Endothelial cell of umbilical vein (primary cell): ENCODE measurements at regions not wholly inside any gene's neighbourhood (a gene's known extent, or its start where the extent isn't known, plus 50 kb on each side); places are given as distances from the start of the nearest gene placed in this dataset.

Source experiments
- BruUV-seq: library from RNA; stranded (reverse); fragments of 400-500 nt; replicated peaks from 2 replicates; lab custom pipeline; 2021; lab: Mats Ljungman, UMichigan
- CTCF ChIA-PET: fragments of 300-600, 350-600 bp; sonication (Branson Sonifier 250); formaldehyde crosslinking; loops from one replicate; lab custom pipeline; 2021; ENCODE audit warnings: antibody characterized with exemption, inconsistent platforms; lab: Charles Lee
- POLR2A ChIA-PET: fragments of 300-600, 350-600 bp; sonication (Branson Sonifier 250); formaldehyde crosslinking; loops from one replicate; lab custom pipeline; 2021; ENCODE audit warnings: antibody characterized with exemption, inconsistent platforms; lab: Charles Lee
- DNase-seq: peaks from one replicate; pipeline ENCODE4 v3.0.0-alpha.2; 2011; ENCODE audit warnings: low read depth, low spot score
- FAIRE-seq: peaks from 2 replicates; lab custom pipeline; 2011; peaks lifted over from hg19 to GRCh38; lab: Jason Lieb, UNC
- H2AFZ ChIP-seq: 2 replicates; pipeline ENCODE4 v1.6.0; 2012; ENCODE audit warnings: low read depth, low read length, control low read depth, inconsistent platforms
- H3K27ac ChIP-seq: 2 replicates; pipeline ENCODE4 v1.5.1; 2011; ENCODE audit warnings: low read depth, mild to moderate bottlenecking, control low read depth, low read length, moderate library complexity; ENCODE audit not compliant: insufficient read depth
- H3K27me3 ChIP-seq, 2 experiments: 2 replicates each; pipeline versions ENCODE4 v1.6.0 to v1.6.1; 2011; ENCODE audit warnings: low read length in 2 of 2, mixed read lengths in 1 of 2; ENCODE audit not compliant: control insufficient read depth in 2 of 2, insufficient read depth in 2 of 2
- H3K36me3 ChIP-seq, 2 experiments: 2 replicates in 1 of 2; 3 replicates in 1 of 2; pipeline ENCODE4 v1.5.1; 2011; ENCODE audit warnings: low read length in 2 of 2, mild to moderate bottlenecking in 1 of 2, moderate library complexity in 1 of 2; ENCODE audit not compliant: control insufficient read depth in 2 of 2, insufficient read depth in 2 of 2; ENCODE audit errors: extremely low read depth in 1 of 2
- H3K4me1 ChIP-seq: 3 replicates; pipeline ENCODE4 v1.5.1; 2011; ENCODE audit warnings: mild to moderate bottlenecking, low read length; ENCODE audit not compliant: control insufficient read depth, insufficient read depth; ENCODE audit errors: extremely low read depth
- H3K4me2 ChIP-seq: 2 replicates; pipeline ENCODE4 v1.6.1; 2011; ENCODE audit warnings: low read length, control low read depth, mixed read lengths; ENCODE audit not compliant: insufficient read depth
- H3K4me3 ChIP-seq, 3 experiments: fragments of 200-600 bp in 1 of 3; sonication (generic), shearing (Covaris generic) in 1 of 3; replicated peaks in 1 of 3; 2 replicates each; pipeline ENCODE4 v1.5.1; 2011 to 2016; ENCODE audit warnings: control low read depth in 3 of 3, low read length in 3 of 3, mild to moderate bottlenecking in 2 of 3, inconsistent platforms in 1 of 3, low read depth in 1 of 3, moderate library complexity in 1 of 3; ENCODE audit not compliant: insufficient read depth in 1 of 3
- H3K79me2 ChIP-seq: 2 replicates; pipeline ENCODE4 v1.6.0; 2012; ENCODE audit warnings: low read length, inconsistent platforms; ENCODE audit not compliant: control insufficient read depth, insufficient read depth
- H3K9ac ChIP-seq: replicated peaks from 2 replicates; pipeline ENCODE3; 2011; ENCODE audit warnings: low read length, control low read depth; ENCODE audit not compliant: insufficient read depth; ENCODE audit errors: extremely low read depth
- H3K9me1 ChIP-seq: replicated peaks from 3 replicates; pipeline ENCODE4 v1.6.0; 2011; ENCODE audit warnings: mild to moderate bottlenecking, low read length; ENCODE audit not compliant: control insufficient read depth, insufficient read depth; ENCODE audit errors: extremely low read depth
- H3K9me3 ChIP-seq: replicated peaks from 2 replicates; pipeline ENCODE4 v1.5.1; 2012; ENCODE audit warnings: low read length, inconsistent platforms; ENCODE audit not compliant: control insufficient read depth, insufficient read depth
- H4K20me1 ChIP-seq: replicated peaks from 2 replicates; pipeline ENCODE3; 2011; ENCODE audit warnings: mild to moderate bottlenecking, low read length; ENCODE audit not compliant: control insufficient read depth, insufficient read depth; ENCODE audit errors: extremely low read depth
- EZH2 ChIP-seq: IDR thresholded peaks from 2 replicates; pipeline ENCODE4 v1.6.1; 2012; ENCODE audit warnings: borderline replicate concordance, low read depth, mild to moderate bottlenecking, moderate library complexity, low read length, inconsistent platforms; ENCODE audit not compliant: severe bottlenecking
- FOS ChIP-seq: IDR thresholded peaks from 2 replicates; pipeline ENCODE4 v1.6.1; 2011; ENCODE audit warnings: mild to moderate bottlenecking, low read length, moderate library complexity, borderline replicate concordance; ENCODE audit not compliant: insufficient read depth
- GATA2 ChIP-seq: IDR thresholded peaks from 2 replicates; pipeline ENCODE4 v1.7.0; 2011; ENCODE audit warnings: low read depth, mild to moderate bottlenecking, moderate library complexity, mixed read lengths, low read length; ENCODE audit not compliant: insufficient read length, insufficient read depth
- JUN ChIP-seq: IDR thresholded peaks from 2 replicates; pipeline ENCODE4 v1.6.1; 2011; ENCODE audit warnings: borderline replicate concordance, low read depth; ENCODE audit not compliant: insufficient read length, insufficient read depth
- MYC ChIP-seq: IDR thresholded peaks from one replicate; pipeline ENCODE4 v1.6.1; 2011; ENCODE audit warnings: mild to moderate bottlenecking, low read depth, low read length
- POLR2A ChIP-seq: IDR thresholded peaks from 2 replicates; pipeline ENCODE4 v1.6.1; 2012; ENCODE audit warnings: low read depth, mild to moderate bottlenecking, control low read depth, low read length
- POLR2AphosphoS5 ChIP-seq: IDR thresholded peaks from 2 replicates; pipeline ENCODE4 v1.6.1; 2012; ENCODE audit warnings: low read depth, mild to moderate bottlenecking, control low read depth, low read length, moderate library complexity; ENCODE audit not compliant: insufficient read depth
- dilution Hi-C: fragments of 300-500 bp; cut with MboI; formaldehyde crosslinking; loops from one replicate; pipeline ENCODE4 v1.15.0; 2019; ENCODE audit warnings: low sequenced_read_pairs; ENCODE audit not compliant: extremely low pct_ligation_motif_present
- intact Hi-C: fragments of 100-400 bp; cut with micrococcal nuclease; formaldehyde crosslinking; loops from one replicate; pipeline ENCODE4 v1.10.0; 2022
- TF ChIP-seq, protein P1 (sequence below), 2 donors: IDR thresholded peaks; 1 replicate in 1 of 2; 2 replicates in 1 of 2; pipeline ENCODE4 v1.5.1; 2011; ENCODE audit warnings: low read length in 2 of 2, mild to moderate bottlenecking in 2 of 2, moderate library complexity in 2 of 2, control low read depth in 1 of 2, inconsistent platforms in 1 of 2, low read depth in 1 of 2; ENCODE audit not compliant: insufficient read depth in 1 of 2; ENCODE audit errors: extremely low read depth in 1 of 2
- TF ChIP-seq, protein P2 (sequence below): IDR thresholded peaks from 2 replicates; pipeline ENCODE4 v1.6.1; 2011; ENCODE audit not compliant: insufficient read depth, insufficient read length

DNA sequence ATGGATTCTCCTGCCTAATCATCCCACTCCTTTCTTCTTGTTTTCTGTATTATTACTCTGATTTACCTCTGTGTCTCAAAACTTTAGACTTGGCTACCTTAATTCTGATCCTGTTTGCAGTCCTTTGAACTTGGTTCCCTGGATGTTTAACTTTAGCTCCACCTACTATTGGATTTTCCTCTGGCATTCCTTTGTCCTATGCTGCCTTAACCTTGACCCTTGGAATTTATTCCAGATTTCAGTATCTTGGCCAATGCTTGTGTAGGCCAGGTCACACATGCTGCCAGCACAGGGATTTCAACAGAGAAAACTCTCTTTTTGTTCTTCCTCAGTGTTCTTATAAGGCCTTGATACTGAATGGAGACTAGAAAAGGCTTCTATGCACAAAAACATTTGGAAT lies 65.0 kb upstream of the DNAJC19 start:
- ChIA-PET CTCF (no interaction called here), POLR2A (no interaction called here)
- Histone ChIP-seq H3K9me3 (no peaks in the 10 kb centered on the region), H3K4me2 (no peak overlapping the region), H3K4me3 (no peak overlapping the region), H3K27ac (no peak overlapping the region), H2AFZ (no peak overlapping the region), H3K27me3 (no peaks in the 10 kb centered on the region), H3K36me3 (no peaks in the 10 kb centered on the region), H3K79me2 (no peaks in the 10 kb centered on the region), H3K9me1 (no peaks in the 10 kb centered on the region), H3K9ac (no peak overlapping the region), H4K20me1 (no peaks in the 10 kb centered on the region), H3K4me1 (no peaks in the 10 kb centered on the region)
- FAIRE-seq (no peak), DNase-seq (no peak)
- no TSS peak for BruUV-seq
- intact Hi-C loops (no loop called here), dilution Hi-C loops (no loop called here)
- TF ChIP-seq GATA2 (no peak), FOS (no peak), EZH2 (no peak), POLR2A (no peak), JUN (no peak), POLR2AphosphoS5 (no peak), MYC (no peak)
- TF ChIP-seq, protein P1, sequence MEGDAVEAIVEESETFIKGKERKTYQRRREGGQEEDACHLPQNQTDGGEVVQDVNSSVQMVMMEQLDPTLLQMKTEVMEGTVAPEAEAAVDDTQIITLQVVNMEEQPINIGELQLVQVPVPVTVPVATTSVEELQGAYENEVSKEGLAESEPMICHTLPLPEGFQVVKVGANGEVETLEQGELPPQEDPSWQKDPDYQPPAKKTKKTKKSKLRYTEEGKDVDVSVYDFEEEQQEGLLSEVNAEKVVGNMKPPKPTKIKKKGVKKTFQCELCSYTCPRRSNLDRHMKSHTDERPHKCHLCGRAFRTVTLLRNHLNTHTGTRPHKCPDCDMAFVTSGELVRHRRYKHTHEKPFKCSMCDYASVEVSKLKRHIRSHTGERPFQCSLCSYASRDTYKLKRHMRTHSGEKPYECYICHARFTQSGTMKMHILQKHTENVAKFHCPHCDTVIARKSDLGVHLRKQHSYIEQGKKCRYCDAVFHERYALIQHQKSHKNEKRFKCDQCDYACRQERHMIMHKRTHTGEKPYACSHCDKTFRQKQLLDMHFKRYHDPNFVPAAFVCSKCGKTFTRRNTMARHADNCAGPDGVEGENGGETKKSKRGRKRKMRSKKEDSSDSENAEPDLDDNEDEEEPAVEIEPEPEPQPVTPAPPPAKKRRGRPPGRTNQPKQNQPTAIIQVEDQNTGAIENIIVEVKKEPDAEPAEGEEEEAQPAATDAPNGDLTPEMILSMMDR (IDR thresholded peaks at IDR 0.05; ENCODE audit: extremely low read depth in 1 of 2, insufficient read depth in 1 of 2, low read depth in 1 of 2, low read length in 2 of 2), result no peak
- TF ChIP-seq, protein P2, sequence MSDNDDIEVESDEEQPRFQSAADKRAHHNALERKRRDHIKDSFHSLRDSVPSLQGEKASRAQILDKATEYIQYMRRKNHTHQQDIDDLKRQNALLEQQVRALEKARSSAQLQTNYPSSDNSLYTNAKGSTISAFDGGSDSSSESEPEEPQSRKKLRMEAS, result no peak
